Fibroblast of the aortic adventitia (primary cell): ENCODE measurements at regions not wholly inside any gene's neighbourhood (a gene's known extent, or its start where the extent isn't known, plus 50 kb on each side); places are given as distances from the start of the nearest gene placed in this dataset.

Experiments used
- DNase-seq: peaks from one replicate; pipeline ENCODE4 v3.0.0-alpha.2; 2010; ENCODE audit warnings: low read depth
- H3K4me3 ChIP-seq: 2 replicates; pipeline ENCODE4 v1.5.1; 2011; ENCODE audit warnings: low read depth, mild to moderate bottlenecking, control low read depth, low read length, moderate library complexity
- TF ChIP-seq, protein P1 (sequence below): IDR thresholded peaks from 2 replicates; pipeline ENCODE4 v1.5.1; 2011; ENCODE audit warnings: mild to moderate bottlenecking, low read length, control low read depth, inconsistent platforms; ENCODE audit not compliant: insufficient read depth

GRCh38 chr9:19939734-19940278 lies 151.0 kb upstream of the SLC24A2 start:
- no peak overlapping the region for H3K4me3 ChIP-seq
- no peak for DNase-seq
- TF ChIP-seq, protein P1, sequence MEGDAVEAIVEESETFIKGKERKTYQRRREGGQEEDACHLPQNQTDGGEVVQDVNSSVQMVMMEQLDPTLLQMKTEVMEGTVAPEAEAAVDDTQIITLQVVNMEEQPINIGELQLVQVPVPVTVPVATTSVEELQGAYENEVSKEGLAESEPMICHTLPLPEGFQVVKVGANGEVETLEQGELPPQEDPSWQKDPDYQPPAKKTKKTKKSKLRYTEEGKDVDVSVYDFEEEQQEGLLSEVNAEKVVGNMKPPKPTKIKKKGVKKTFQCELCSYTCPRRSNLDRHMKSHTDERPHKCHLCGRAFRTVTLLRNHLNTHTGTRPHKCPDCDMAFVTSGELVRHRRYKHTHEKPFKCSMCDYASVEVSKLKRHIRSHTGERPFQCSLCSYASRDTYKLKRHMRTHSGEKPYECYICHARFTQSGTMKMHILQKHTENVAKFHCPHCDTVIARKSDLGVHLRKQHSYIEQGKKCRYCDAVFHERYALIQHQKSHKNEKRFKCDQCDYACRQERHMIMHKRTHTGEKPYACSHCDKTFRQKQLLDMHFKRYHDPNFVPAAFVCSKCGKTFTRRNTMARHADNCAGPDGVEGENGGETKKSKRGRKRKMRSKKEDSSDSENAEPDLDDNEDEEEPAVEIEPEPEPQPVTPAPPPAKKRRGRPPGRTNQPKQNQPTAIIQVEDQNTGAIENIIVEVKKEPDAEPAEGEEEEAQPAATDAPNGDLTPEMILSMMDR, result no peak

GRCh38 chr9:19938990-19939733 lies 150.3 kb upstream of the SLC24A2 start:
- TF ChIP-seq, protein P1, result no peak
- DNase-seq, result no peak
- H3K4me3 ChIP-seq, result no peak overlapping the region

DNA sequence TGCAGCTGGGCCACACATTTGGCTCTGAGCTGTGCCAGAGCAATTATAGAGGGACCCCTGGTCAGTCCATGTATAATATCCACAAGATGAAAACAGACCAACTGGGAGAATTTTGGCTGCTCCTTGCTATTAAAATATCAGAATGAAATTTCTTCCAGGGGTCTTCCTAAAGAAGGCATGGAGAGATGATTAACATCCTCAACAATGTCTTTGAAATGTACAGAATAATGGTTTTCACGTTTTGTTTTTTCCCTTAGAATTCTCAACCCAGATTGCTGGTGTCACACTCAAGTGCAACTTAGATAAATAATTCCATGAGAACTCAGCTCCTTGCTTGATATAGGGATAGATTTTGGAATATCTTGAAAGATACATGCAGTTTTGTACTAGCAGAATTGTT lies 148.3 kb upstream of the SLC24A2 start:
- TF ChIP-seq, protein P1, result no peak
- DNase-seq, result no peak
- no peak overlapping the region for H3K4me3 ChIP-seq

DNA sequence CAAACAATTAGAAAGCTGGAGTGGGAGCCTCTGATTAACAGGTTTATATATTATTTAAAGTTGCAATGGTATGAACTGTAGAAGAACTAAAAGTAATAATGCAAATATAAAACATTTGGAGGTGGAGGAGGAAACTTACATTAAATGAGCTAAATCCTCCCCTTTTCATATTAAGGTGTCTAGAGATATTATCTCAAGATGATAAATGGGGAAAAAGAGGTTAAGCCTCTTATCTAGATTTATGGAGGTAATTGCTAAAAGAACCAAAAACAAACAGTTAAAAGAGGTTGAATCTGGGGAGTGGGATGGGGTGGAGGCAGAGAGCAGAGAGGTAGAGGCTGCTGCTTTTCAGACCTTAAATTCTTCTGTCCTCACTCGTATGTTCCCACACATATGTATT lies 147.8 kb upstream of the SLC24A2 start:
- TF ChIP-seq, protein P1, result no peak
- DNase-seq, result no peak
- H3K4me3 ChIP-seq, result no peak overlapping the region

GRCh38 chr9:19935422-19935821 lies 146.6 kb upstream of the SLC24A2 start:
- TF ChIP-seq, protein P1, result no peak
- DNase-seq, result no peak
- H3K4me3 ChIP-seq, result no peak overlapping the region

GRCh38 chr9:19934301-19934871 lies 145.5 kb upstream of the SLC24A2 start:
- DNase-seq, result peak; percentile 36
- TF ChIP-seq, protein P1, result peak; percentile 4
- peak overlapping the region; percentile 65 for H3K4me3 ChIP-seq
